GM21786 (cell line): ENCODE measurements at regions not wholly inside any gene's neighbourhood (a gene's known extent, or its start where the extent isn't known, plus 50 kb on each side); places are given as distances from the start of the nearest gene placed in this dataset.

Experiments
- ATAC-seq: cut with Tn5 transposase; IDR thresholded peaks from one replicate; pipeline ENCODE4 v1.9.1; 2021; ENCODE audit not compliant: unreplicated experiment

DNA sequence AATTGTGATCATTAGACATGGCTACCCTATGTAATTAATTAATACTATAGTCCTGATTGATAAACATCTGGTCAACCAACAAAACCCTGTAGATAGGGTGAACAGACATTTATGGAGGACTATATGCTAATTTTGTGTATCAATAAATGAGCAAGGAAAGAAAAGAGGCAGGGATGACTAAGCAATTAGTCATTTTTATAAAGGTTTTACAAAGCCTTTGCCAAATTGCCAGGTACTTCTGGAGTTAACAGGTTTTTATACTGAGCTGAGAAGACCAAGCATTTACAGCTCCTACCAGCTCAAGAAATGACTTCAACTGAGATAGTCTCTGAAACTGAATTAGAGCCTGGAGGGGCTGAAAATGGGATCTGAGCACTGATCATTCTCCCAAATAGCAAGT is 186.8 kb upstream of the PRR20A start:
- no peak for ATAC-seq

- ATAC-seq = no peak
Measured at GRCh38 chr13:56975647-56976046, 165.1 kb upstream of the PRR20A start.

DNA sequence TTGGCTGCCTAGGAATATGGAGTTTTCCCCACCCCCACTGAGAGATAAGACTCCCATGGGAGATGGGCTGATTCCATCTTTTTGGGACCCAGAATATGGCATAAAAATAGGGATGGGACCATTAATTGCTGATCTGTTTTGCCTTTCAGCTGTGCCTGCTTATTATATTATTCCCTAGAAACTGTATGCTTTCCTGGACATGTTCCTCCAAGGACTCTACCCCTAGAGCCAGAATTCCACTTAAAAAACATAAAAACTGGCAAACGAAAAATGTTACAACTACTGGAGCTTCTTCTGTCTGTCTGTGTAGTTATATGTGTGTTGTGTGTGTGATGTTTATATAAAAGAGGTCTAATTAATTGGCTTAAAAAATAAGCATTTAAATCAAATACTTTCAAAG is 159.9 kb upstream of the PRR20A start:
- ATAC-seq = no peak

DNA sequence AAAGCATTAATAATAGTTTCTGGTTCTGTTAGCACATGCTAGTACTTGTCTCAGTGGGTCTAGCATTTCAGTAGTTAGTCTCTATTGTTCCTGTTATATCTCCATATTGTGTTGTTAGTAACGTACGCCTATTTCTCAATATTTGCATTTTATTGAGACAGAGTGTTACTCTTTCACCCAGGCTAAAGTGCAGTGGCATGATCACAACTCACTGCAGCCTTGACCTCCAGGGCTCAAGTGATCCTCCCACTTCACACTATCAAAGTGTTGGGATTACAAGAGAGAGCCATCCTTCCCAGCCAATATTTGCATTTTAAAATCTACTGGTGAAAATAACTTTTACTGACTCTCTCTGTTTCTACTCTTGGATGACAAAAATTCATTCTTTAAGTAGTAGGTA is 154.6 kb upstream of the PRR20A start:
- no peak for ATAC-seq

DNA sequence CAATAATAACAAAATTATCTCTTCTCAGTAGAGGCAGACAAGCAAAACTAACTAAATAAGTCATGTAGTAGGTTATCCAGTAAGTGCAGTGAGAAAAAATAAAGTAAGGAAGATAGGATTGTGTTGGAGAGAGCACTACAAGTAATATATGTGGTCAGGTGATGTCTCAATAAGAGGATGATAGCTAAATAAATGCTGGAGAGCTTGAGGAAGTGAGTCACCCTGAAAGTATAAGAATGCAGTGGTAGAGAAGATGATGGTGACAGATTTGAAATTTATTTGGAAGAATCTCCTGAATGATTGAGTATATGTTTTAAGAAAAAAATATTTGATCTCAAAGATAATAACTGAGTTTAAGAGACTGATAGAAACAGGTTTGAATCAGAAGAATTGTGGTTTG is 152.2 kb upstream of the PRR20A start:
- no peak for ATAC-seq

DNA sequence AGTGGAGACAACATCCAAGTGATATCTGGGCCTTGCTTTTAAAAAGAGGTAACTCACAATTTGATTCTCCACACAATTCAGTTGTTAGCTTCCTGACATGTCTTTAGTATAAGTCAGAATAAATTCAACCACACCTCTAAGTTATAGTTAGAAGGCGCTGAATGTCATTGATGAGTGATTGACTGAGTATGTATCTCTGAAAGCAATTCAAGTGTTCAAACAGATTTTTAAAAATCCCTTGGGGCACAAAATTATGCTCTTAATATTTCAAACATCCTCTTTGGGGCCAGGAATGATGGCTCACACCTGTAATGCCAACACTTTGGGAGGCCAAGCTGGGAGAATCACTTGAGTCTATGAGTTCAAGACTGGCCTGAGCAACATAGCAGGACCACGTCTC is 137.0 kb upstream of the PRR20A start:
- no peak for ATAC-seq

- no peak for ATAC-seq
Measured at GRCh38 chr13:57017357-57017756, 123.4 kb upstream of the PRR20A start.

GRCh38 chr13:57018915-57019314 is 121.8 kb upstream of the PRR20A start:
- ATAC-seq = no peak

- ATAC-seq = no peak
Measured at GRCh38 chr13:57030671-57031070, 110.0 kb upstream of the PRR20A start.

DNA sequence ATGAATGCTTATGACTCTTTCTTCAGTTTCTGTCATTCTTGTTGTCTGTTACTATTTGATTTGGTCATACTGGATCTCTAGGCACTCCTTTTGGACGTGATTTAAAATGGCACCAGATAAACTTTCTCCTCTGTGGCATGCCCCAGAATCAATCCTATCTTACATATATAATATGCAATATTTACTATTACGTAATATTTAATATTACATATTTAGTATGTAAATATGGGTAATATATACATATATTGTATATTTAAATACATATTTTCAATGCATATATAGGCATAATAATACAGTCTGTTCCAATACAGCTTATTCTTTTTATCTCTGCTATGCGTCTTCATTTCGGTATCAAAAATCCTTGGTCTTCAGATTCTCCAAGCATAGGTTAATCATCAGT is 104.4 kb upstream of the PRR20A start:
- no peak for ATAC-seq

DNA sequence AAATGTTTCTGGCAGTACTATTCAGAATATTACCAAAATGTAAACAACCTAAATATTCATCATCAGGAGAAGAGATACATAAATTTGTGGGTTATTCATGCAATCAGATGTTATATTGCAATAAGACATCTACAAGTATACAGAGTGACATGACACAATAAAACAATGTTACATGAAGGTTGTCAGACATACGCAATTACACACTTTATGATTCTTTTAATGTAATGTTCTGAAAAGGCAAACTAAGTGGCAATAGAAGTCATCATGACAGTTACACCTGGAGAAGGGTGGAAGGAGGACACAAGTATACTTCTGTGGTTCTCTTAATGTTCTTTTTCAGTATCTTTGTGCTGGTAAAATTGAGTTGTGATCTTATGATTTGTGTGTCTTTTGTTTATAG is 95.8 kb upstream of the PRR20A start:
- no peak for ATAC-seq

- no peak for ATAC-seq
Measured at GRCh38 chr13:57045826-57046546, 94.7 kb upstream of the PRR20A start.

GRCh38 chr13:57056601-57057180 is 84.0 kb upstream of the PRR20A start:
- no peak for ATAC-seq

- ATAC-seq = no peak
Measured at GRCh38 chr13:57063007-57063406, 77.7 kb upstream of the PRR20A start.

DNA sequence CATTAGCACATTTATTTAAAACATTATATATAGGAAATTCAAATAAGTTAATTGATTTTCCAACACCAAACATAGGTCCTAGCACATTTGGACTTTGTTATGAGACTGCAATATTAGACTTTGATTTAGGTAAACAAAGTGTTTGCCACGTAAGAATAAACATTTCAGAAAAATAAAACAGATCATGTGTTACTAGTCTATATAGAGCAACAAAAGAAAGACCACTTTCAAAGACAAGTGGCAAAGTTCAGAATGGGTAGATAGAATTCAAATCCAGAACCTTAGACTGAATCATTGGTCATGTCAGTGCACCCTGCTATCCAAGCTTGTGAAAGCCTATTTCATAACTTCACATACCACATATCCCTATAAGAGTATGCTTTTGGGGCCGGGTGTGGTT is 66.7 kb upstream of the PRR20A start:
- no peak for ATAC-seq

DNA sequence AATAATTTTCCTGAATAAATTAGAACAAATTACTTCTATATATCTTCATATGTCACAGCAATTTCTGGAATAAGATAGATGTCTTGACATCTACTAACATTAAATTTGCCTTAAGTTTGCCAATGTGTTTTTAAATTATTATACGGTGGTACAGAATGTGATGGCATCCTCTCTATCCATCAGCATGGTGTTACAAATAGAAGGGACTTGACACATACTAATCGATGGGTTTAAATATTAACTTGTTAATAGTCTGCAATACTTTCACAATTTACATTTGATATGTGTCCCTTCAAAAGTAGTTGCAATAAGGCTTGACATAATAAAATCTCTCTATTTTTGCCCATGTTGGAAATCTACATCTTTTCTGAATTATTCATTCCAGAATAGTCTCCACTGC is 65.1 kb upstream of the PRR20A start:
- no peak for ATAC-seq

DNA sequence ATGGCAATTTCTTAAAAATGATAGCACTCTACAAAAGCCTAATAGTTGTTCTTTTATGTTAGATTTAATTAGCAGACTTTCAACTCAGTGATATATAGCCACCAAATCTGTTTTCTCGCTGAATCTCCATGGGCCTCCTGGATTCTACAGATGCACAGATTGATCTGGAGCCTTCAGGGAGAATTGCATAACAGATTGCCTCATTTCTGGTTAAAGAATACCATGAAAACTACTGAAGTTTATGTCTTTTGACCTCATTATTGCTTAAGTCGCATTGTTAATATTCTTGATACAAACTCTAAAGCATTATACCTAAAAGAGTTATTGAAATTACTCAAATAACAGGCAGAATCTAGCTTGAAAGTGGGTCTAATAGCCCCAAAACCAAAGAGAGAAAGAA is 53.7 kb upstream of the PRR20A start:
- no peak for ATAC-seq
